GM06990 (cell line): ENCODE measurements at regions not wholly inside any gene's neighbourhood (a gene's known extent, or its start where the extent isn't known, plus 50 kb on each side); places are given as distances from the start of the nearest gene placed in this dataset.

Source experiments
- DNase-seq: peaks from one replicate; pipeline ENCODE4 v3.0.0-alpha.2; 2011; ENCODE audit not compliant: insufficient read length; ENCODE audit errors: extremely low read depth
- H3K27me3 ChIP-seq: replicated peaks from 2 replicates; pipeline ENCODE4 v1.6.0; 2011; ENCODE audit warnings: low read length; ENCODE audit not compliant: control insufficient read depth, insufficient read depth
- H3K36me3 ChIP-seq: 2 replicates; pipeline ENCODE4 v1.5.1; 2011; ENCODE audit warnings: low read length; ENCODE audit not compliant: control insufficient read depth, insufficient read depth
- H3K4me3 ChIP-seq: replicated peaks from 2 replicates; pipeline ENCODE4 v1.5.1; 2011; ENCODE audit warnings: low read depth, mild to moderate bottlenecking, control low read depth, low read length
- CTCF ChIP-seq: IDR thresholded peaks from 2 replicates; pipeline ENCODE4 v1.5.1; 2011; ENCODE audit warnings: low read length, control low read depth, mild to moderate bottlenecking, inconsistent platforms; ENCODE audit not compliant: insufficient read depth, poor library complexity, severe bottlenecking

- no peak for TF ChIP-seq CTCF
- DNase-seq: no peak
- no peaks in the 10 kb centered on the region for H3K36me3 ChIP-seq
- H3K27me3 ChIP-seq: no peaks in the 10 kb centered on the region
- no peak overlapping the region for H3K4me3 ChIP-seq
These were observed 197.5 kb upstream of the COPS8 start for GRCh38 chr2:236887953-236888793.

GRCh38 chr2:236888794-236889780, 196.6 kb upstream of the COPS8 start:
- no peak overlapping the region for H3K4me3 ChIP-seq
- no peak for DNase-seq
- H3K27me3 ChIP-seq: no peaks in the 10 kb centered on the region
- H3K36me3 ChIP-seq: no peaks in the 10 kb centered on the region
- no peak for TF ChIP-seq CTCF

GRCh38 chr2:236889791-236890704, 195.6 kb upstream of the COPS8 start:
- no peak for DNase-seq
- TF ChIP-seq CTCF: no peak

GRCh38 chr2:236892721-236893120, 193.0 kb upstream of the COPS8 start:
- TF ChIP-seq CTCF: no peak
- no peak overlapping the region for H3K4me3 ChIP-seq
- DNase-seq: no peak
- no peaks in the 10 kb centered on the region for H3K27me3 ChIP-seq
- no peaks in the 10 kb centered on the region for H3K36me3 ChIP-seq

More at GRCh38 chr2:236889791-236890704, 195.6 kb upstream of the COPS8 start:
- H3K36me3 ChIP-seq: no peaks in the 10 kb centered on the region
- H3K4me3 ChIP-seq: no peak overlapping the region
- H3K27me3 ChIP-seq: no peaks in the 10 kb centered on the region

- Histone ChIP-seq H3K27me3 (no peaks in the 10 kb centered on the region), H3K4me3 (no peak overlapping the region), H3K36me3 (no peaks in the 10 kb centered on the region)
- no peak for DNase-seq
- no peak for TF ChIP-seq CTCF
These were observed 190.9 kb upstream of the COPS8 start for GRCh38 chr2:236894791-236895190.
